ENCODE measurements at regions not wholly inside any gene's neighbourhood (a gene's known extent, or its start where the extent isn't known, plus 50 kb on each side); places are given as distances from the start of the nearest gene placed in this dataset.
A peak's percentile ranks its signal among the peaks of the same experiment; 100 is the strongest.
"Not testable (repeated sequence)": the region's sequence is repeated elsewhere in the genome, so short reads cannot be mapped to it uniquely, and the experiment has no call there.

DNA sequence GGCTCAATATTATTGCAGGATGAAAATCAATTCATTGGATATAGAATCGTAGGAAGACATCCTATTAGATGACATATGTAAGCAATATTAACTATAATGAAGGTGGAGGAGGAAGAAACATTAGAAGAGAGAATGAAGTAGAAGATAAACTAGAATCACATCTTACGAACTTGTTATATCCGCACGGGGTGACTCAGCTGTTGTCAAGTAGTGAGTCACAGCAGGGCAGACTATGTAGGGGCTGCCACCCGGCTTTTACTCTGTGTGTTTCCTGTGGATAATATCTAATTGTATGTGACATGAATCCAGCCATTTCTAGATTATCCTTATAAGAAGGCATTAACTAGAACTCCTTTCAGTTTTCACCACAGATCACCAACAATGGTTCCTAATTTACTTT, 520.2 kb downstream of the DOK5 start:
- no peaks in the 10 kb centered on the region for H3K4me1 ChIP-seq (replicated peaks)
- no peak for DNase-seq (ENCODE audit: low spot score)
- no peak overlapping the region for H3K27ac ChIP-seq
- no peaks in the 10 kb centered on the region for H3K9me3 ChIP-seq
- no peaks in the 10 kb centered on the region for H3K36me3 ChIP-seq
- no peak overlapping the region for H3K4me3 ChIP-seq
- WGBS: 84% methylated on average over 5 of the region's 5 CpGs
- TF ChIP-seq POLR2A (IDR thresholded peaks at IDR 0.05): no peak
- intact Hi-C loops (cut with DNase I): no loop called here
- no peaks in the 10 kb centered on the region for H3K27me3 ChIP-seq (replicated peaks; ENCODE audit: insufficient read depth)

DNA sequence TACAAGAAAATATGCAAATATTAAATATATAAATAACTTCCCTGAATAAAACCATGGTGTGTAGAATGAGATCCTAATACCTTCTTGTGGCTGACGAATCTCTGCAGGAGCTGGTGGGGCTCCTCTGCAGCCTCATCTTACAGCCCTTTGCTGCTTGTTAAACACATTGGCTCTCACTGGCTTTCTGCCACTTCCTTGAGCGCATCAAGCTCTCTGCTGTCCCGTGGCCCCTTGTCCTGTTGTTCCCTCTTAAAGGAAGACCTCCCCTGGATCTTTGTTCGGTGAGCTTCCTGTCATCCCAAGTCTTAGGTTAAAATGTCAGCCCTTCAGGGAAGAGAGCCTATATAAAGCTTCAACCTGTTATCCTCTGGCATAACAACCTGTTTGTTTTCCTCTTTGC, 519.6 kb downstream of the DOK5 start:
- no peaks in the 10 kb centered on the region for H3K9me3 ChIP-seq
- no peaks in the 10 kb centered on the region for H3K27me3 ChIP-seq (replicated peaks; ENCODE audit: insufficient read depth)
- H3K4me1 ChIP-seq (replicated peaks): no peaks in the 10 kb centered on the region
- no peak overlapping the region for H3K4me3 ChIP-seq
- H3K36me3 ChIP-seq: no peaks in the 10 kb centered on the region
- intact Hi-C loops (cut with DNase I): no loop called here
- H3K27ac ChIP-seq: no peak overlapping the region
- TF ChIP-seq, protein P1, sequence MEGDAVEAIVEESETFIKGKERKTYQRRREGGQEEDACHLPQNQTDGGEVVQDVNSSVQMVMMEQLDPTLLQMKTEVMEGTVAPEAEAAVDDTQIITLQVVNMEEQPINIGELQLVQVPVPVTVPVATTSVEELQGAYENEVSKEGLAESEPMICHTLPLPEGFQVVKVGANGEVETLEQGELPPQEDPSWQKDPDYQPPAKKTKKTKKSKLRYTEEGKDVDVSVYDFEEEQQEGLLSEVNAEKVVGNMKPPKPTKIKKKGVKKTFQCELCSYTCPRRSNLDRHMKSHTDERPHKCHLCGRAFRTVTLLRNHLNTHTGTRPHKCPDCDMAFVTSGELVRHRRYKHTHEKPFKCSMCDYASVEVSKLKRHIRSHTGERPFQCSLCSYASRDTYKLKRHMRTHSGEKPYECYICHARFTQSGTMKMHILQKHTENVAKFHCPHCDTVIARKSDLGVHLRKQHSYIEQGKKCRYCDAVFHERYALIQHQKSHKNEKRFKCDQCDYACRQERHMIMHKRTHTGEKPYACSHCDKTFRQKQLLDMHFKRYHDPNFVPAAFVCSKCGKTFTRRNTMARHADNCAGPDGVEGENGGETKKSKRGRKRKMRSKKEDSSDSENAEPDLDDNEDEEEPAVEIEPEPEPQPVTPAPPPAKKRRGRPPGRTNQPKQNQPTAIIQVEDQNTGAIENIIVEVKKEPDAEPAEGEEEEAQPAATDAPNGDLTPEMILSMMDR (IDR thresholded peaks at IDR 0.05): no peak
- TF ChIP-seq POLR2A (IDR thresholded peaks at IDR 0.05) (no peak), POLR2AphosphoS5 (IDR thresholded peaks at IDR 0.05) (no peak)
- no peak for DNase-seq (ENCODE audit: low spot score)
- 44% methylated on average over 4 of the region's 4 CpGs for WGBS

DNA sequence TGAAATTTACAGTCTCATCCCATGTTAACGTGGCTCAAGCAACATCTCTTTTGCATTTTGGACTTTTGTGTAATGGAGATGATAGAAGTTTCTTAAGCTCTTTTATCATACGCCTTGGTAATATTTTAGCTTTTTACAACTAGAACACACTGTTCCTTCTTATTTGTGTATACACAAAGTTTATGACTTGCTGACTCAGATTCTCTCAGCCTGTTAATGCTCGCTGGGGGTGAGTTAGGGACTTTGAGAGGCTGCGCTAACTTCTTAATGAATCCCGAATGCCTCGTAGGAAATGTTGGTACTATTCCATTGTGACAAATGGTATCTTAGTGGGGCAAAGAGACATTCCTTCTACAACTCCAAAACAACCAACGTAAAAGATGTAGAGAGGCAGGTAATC, 509.7 kb downstream of the DOK5 start:
- Histone ChIP-seq H3K9me3 (no peaks in the 10 kb centered on the region), H3K27ac (peak overlapping the region; percentile 65 to 77), H3K27me3 (replicated peaks; ENCODE audit: insufficient read depth) (no peaks in the 10 kb centered on the region), H3K4me1 (replicated peaks) (peaks cover 7% of the 10 kb centered on the region), H3K4me3 (no peak overlapping the region), H3K36me3 (no peaks in the 10 kb centered on the region)
- TF ChIP-seq POLR2AphosphoS5 (IDR thresholded peaks at IDR 0.05) (peak; percentile 94), POLR2A (IDR thresholded peaks at IDR 0.05) (no peak)
- TF ChIP-seq, protein P1 (IDR thresholded peaks at IDR 0.05): no peak
- intact Hi-C loops (cut with DNase I): loop anchor here (10.0 kb wide), 1 partner anchor 990 kb away; no protein-coding TSS in a partner anchor
- peak; percentile 62 for DNase-seq (ENCODE audit: low spot score)
- WGBS: 22% methylated on average over 7 of the region's 7 CpGs

DNA sequence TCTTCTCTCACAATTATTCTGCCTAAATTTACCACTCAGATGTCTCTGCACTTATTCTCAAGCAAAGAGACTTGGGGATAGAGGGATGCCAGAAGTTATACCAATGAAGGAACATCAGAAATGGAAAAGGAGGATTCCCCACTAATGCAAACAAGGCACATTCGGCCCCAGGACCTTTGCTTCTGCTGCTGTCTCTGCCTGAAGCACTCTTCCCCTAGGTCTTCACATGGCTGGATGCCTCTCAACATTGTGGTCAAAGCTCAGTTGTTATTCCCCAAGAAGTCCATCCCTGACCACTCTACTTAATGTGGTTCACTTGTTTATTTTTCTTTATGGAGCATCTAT, 508.7 kb downstream of the DOK5 start:
- WGBS: 44% methylated on average over 1 of the region's 1 CpG
- intact Hi-C loops (cut with DNase I): loop anchor here (10.0 kb wide), 1 partner anchor 991 kb away; no protein-coding TSS in a partner anchor
- Histone ChIP-seq H3K36me3 (no peaks in the 10 kb centered on the region), H3K4me3 (no peak overlapping the region), H3K4me1 (replicated peaks) (peaks cover 7% of the 10 kb centered on the region), H3K9me3 (no peaks in the 10 kb centered on the region), H3K27ac (peak overlapping the region; percentile 65 to 77), H3K27me3 (replicated peaks; ENCODE audit: insufficient read depth) (no peaks in the 10 kb centered on the region)
- TF ChIP-seq POLR2AphosphoS5 (IDR thresholded peaks at IDR 0.05): no peak
- DNase-seq (ENCODE audit: low spot score): no peak

DNA sequence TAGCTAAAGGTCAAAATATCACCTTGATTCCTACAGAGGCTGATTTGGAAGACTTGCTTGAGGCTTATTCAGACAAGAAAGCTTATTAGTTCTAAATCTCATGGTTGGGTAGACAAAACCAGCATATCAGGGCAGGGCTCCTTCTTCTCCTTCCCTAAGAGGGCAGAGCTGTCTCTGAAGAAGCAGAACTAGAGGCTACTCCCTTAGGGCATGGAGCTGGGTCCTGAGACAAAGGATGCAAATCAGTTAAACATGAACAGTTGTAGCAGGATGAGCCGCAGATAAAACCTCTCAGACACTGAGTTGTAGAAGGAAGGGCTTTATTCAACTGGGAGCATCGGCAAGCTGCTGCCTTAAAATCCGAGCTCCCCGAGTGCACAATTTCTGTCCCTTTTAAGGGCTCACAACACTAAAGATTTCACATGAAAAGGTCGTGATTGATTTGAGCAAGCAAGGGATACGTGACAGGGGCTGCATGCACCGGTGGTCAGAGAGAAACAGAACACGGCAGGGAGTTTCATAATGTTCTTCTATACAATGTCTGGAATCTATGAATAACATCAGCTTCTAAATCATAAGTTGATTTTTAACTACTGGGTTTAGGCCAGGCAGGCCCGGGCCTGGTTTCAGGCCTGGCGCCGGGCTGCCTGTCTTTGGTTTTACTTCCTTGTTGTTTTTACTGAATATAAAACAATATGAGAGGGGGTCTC, 508.2 kb downstream of the DOK5 start:
- not testable (repeated sequence) for H3K4me1 ChIP-seq (replicated peaks); H3K9me3 ChIP-seq; H3K36me3 ChIP-seq; H3K4me3 ChIP-seq; H3K27me3 ChIP-seq (replicated peaks; ENCODE audit: insufficient read depth)
- peak; percentile 7 for DNase-seq (ENCODE audit: low spot score)
- intact Hi-C loops (cut with DNase I): loop anchor here (10.0 kb wide), 1 partner anchor 991 kb away; no protein-coding TSS in a partner anchor
- H3K27ac ChIP-seq: peak overlapping the region; percentile 65 to 77
- 25% methylated on average over 11 of the region's 11 CpGs for WGBS

DNA sequence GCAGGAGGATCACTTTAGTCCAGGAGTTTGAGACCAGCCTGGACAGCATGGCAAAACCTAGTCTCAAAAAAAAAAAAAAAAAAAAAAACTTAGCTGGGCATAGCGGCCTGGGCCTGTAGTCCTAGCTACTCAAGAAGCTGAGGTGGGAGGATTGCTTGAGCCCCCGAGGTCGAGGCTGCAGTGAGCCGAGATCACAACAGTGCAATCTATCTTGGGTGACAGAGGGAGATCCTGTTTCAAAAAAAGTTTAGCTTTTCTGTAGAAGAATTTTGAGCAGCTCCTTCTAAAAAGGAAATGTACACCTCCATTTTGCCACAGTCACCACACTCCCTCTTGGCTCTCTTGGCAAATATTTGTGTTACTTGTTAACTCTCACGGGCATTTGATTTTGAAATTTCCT, 505.8 kb downstream of the DOK5 start:
- no peak overlapping the region for H3K27ac ChIP-seq
- no peaks in the 10 kb centered on the region for H3K36me3 ChIP-seq
- WGBS: 72% methylated on average over 5 of the region's 5 CpGs
- DNase-seq (ENCODE audit: low spot score): no peak
- no peak overlapping the region for H3K4me3 ChIP-seq
- H3K27me3 ChIP-seq (replicated peaks; ENCODE audit: insufficient read depth): no peaks in the 10 kb centered on the region
- intact Hi-C loops (cut with DNase I): loop anchor here (10.0 kb wide), 1 partner anchor 994 kb away; no protein-coding TSS in a partner anchor
- no peaks in the 10 kb centered on the region for H3K9me3 ChIP-seq
- H3K4me1 ChIP-seq (replicated peaks): peaks cover 7% of the 10 kb centered on the region
- TF ChIP-seq, protein P1 (IDR thresholded peaks at IDR 0.05): no peak
- no peak for TF ChIP-seq POLR2AphosphoS5 (IDR thresholded peaks at IDR 0.05)
- TF ChIP-seq POLR2A (IDR thresholded peaks at IDR 0.05): no peak

Measured in prostate gland (tissue), 2 donors.